DOHH2 (cell line): ENCODE measurements at regions not wholly inside any gene's neighbourhood (a gene's known extent, or its start where the extent isn't known, plus 50 kb on each side); places are given as distances from the start of the nearest gene placed in this dataset.

Experiments
- CTCF ChIP-seq: fragments of 200-600 bp; sonication (generic); IDR thresholded peaks from one replicate; pipeline ENCODE4 v1.5.1; 2014; ENCODE audit warnings: antibody characterized with exemption, mild to moderate bottlenecking, low read depth, low read length; ENCODE audit not compliant: poor library complexity, severe bottlenecking
- EZH2phosphoT487 ChIP-seq: fragments of 200-600 bp; sonication (generic); IDR thresholded peaks from 2 replicates; pipeline ENCODE4 v1.6.1; 2017; ENCODE audit warnings: borderline replicate concordance, mild to moderate bottlenecking, antibody characterized with exemption, low read length, moderate library complexity, mixed read lengths

- TF ChIP-seq CTCF (no peak), EZH2phosphoT487 (no peak)
Observed at GRCh38 chr13:34372581-34372980, 554.6 kb downstream of the RFC3 start.
